ENCODE measurements at regions not wholly inside any gene's neighbourhood (a gene's known extent, or its start where the extent isn't known, plus 50 kb on each side); places are given as distances from the start of the nearest gene placed in this dataset.

DNA sequence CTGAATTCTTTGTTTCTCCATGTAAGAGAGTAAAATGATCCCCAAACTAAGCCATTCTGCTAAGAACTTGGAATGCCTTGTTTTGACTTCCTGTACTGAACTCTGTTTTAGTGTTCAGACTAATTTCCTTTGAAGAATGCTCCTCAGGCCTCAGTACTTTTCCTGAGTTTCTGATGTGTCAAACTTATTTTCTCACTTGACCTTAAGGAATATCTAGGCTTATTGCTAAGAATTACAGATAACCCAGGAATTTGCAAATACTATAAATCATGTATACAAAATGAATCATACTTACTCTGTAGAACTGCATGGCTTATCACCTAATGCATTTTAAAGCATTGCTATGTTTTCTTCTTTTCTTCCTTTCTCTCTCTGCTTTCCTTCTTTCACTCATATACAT, 93.1 kb upstream of the PKP2 start:
- POLR2A ChIA-PET (ENCODE audit: low non-redundant PET): no interaction called here
- Histone ChIP-seq H3K36me3 (ENCODE audit: insufficient read depth, low read length, poor library complexity, severe bottlenecking) (no peaks in the 10 kb centered on the region), H3K27ac (ENCODE audit: low read depth, low read length, poor library complexity, severe bottlenecking) (no peak overlapping the region), H3K27me3 (replicated peaks; ENCODE audit: insufficient read depth, low read depth, low read length, poor library complexity) (peaks cover 7% of the 10 kb centered on the region), H3K9me3 (ENCODE audit: low read depth, low read length, poor library complexity, severe bottlenecking) (no peaks in the 10 kb centered on the region), H3K4me1 (ENCODE audit: insufficient read depth, low read length, poor library complexity, severe bottlenecking) (no peaks in the 10 kb centered on the region), H3K4me3 (ENCODE audit: low read depth, low read length, poor library complexity, severe bottlenecking) (no peak overlapping the region)
- BruUV-seq (replicated peaks): no TSS peak
- intact Hi-C loops (cut with micrococcal nuclease; ENCODE audit: unreplicated experiment): no loop called here
- TF ChIP-seq, protein P1, sequence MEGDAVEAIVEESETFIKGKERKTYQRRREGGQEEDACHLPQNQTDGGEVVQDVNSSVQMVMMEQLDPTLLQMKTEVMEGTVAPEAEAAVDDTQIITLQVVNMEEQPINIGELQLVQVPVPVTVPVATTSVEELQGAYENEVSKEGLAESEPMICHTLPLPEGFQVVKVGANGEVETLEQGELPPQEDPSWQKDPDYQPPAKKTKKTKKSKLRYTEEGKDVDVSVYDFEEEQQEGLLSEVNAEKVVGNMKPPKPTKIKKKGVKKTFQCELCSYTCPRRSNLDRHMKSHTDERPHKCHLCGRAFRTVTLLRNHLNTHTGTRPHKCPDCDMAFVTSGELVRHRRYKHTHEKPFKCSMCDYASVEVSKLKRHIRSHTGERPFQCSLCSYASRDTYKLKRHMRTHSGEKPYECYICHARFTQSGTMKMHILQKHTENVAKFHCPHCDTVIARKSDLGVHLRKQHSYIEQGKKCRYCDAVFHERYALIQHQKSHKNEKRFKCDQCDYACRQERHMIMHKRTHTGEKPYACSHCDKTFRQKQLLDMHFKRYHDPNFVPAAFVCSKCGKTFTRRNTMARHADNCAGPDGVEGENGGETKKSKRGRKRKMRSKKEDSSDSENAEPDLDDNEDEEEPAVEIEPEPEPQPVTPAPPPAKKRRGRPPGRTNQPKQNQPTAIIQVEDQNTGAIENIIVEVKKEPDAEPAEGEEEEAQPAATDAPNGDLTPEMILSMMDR (conservative IDR thresholded peaks at IDR 0.05; ENCODE audit: low read depth, low read length): no peak
- TF ChIP-seq EZH2 (IDR thresholded peaks at IDR 0.05; ENCODE audit: borderline replicate concordance, low read depth, low read length, poor library complexity, severe bottlenecking): no peak
- no peak for DNase-seq (ENCODE audit: low spot score)
- CTCF ChIA-PET: no interaction called here

DNA sequence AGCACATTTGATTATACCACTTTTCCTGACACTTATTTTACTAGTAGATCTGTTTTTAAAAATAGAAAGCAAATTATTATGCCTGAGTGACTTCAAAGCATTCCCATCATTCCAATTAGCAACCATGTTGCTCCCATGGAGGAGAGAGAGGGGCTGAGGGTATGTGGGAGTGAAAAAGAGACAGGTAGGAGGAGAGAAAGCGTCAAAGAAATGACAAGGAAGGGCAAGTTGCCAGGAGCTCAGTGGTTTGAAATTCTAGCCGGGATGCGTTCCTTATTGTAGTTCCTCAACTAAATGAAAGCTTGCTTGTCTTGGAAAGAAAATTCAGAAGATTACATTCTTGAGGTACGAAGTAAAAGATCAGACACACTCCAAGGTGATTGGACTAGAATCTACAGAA, 92.4 kb upstream of the PKP2 start:
- ChIA-PET CTCF (no interaction called here), POLR2A (ENCODE audit: low non-redundant PET) (no interaction called here)
- Histone ChIP-seq H3K4me3 (ENCODE audit: low read depth, low read length, poor library complexity, severe bottlenecking) (no peak overlapping the region), H3K27me3 (replicated peaks; ENCODE audit: insufficient read depth, low read depth, low read length, poor library complexity) (peaks cover 7% of the 10 kb centered on the region), H3K36me3 (ENCODE audit: insufficient read depth, low read length, poor library complexity, severe bottlenecking) (no peaks in the 10 kb centered on the region), H3K27ac (ENCODE audit: low read depth, low read length, poor library complexity, severe bottlenecking) (no peak overlapping the region), H3K4me1 (ENCODE audit: insufficient read depth, low read length, poor library complexity, severe bottlenecking) (no peaks in the 10 kb centered on the region), H3K9me3 (ENCODE audit: low read depth, low read length, poor library complexity, severe bottlenecking) (no peaks in the 10 kb centered on the region)
- no TSS peak for BruUV-seq (replicated peaks)
- intact Hi-C loops (cut with micrococcal nuclease; ENCODE audit: unreplicated experiment): no loop called here
- TF ChIP-seq, protein P1 (conservative IDR thresholded peaks at IDR 0.05; ENCODE audit: low read depth, low read length): no peak
- no peak for TF ChIP-seq EZH2 (IDR thresholded peaks at IDR 0.05; ENCODE audit: borderline replicate concordance, low read depth, low read length, poor library complexity, severe bottlenecking)
- no peak for DNase-seq (ENCODE audit: low spot score)

DNA sequence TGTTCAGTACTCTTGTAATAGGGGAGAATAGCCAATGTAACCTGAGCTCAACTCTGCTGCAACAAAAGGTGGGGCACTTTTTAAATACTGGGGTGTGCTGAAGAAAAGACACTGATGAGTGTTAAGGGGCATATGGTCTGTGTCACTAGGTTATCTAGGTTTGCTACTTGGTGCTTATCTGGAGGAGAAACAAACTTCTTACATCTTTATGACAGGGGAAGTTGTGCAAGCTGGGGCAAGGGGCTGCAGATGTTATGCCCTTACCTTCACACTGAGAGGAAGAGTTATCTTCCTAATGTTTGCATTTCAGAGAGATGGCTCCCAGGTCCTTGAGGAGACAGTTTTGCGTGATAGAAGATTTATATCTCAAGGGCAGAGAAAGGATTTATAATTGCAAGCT, 90.9 kb upstream of the PKP2 start:
- Histone ChIP-seq H3K9me3 (ENCODE audit: low read depth, low read length, poor library complexity, severe bottlenecking) (no peaks in the 10 kb centered on the region), H3K27ac (ENCODE audit: low read depth, low read length, poor library complexity, severe bottlenecking) (no peak overlapping the region), H3K4me3 (ENCODE audit: low read depth, low read length, poor library complexity, severe bottlenecking) (no peak overlapping the region), H3K27me3 (replicated peaks; ENCODE audit: insufficient read depth, low read depth, low read length, poor library complexity) (peaks cover 7% of the 10 kb centered on the region), H3K36me3 (ENCODE audit: insufficient read depth, low read length, poor library complexity, severe bottlenecking) (no peaks in the 10 kb centered on the region), H3K4me1 (ENCODE audit: insufficient read depth, low read length, poor library complexity, severe bottlenecking) (no peaks in the 10 kb centered on the region)
- POLR2A ChIA-PET (ENCODE audit: low non-redundant PET): no interaction called here
- intact Hi-C loops (cut with micrococcal nuclease; ENCODE audit: unreplicated experiment): no loop called here
- no peak for DNase-seq (ENCODE audit: low spot score)
- CTCF ChIA-PET: no interaction called here
- no peak for TF ChIP-seq EZH2 (IDR thresholded peaks at IDR 0.05; ENCODE audit: borderline replicate concordance, low read depth, low read length, poor library complexity, severe bottlenecking)
- TF ChIP-seq, protein P1 (conservative IDR thresholded peaks at IDR 0.05; ENCODE audit: low read depth, low read length): no peak
- BruUV-seq (replicated peaks): no TSS peak

Data from A673 (cell line).